Glomerular visceral epithelial cell (primary cell): ENCODE measurements at regions not wholly inside any gene's neighbourhood (a gene's known extent, or its start where the extent isn't known, plus 50 kb on each side); places are given as distances from the start of the nearest gene placed in this dataset.
"Not testable (repeated sequence)": the region's sequence is repeated elsewhere in the genome, so short reads cannot be mapped to it uniquely, and the experiment has no call there.

Experiments used
- DNase-seq: peaks from one replicate; pipeline ENCODE4 v3.0.0-alpha.2; 2016; ENCODE audit errors: extremely low spot score

DNA sequence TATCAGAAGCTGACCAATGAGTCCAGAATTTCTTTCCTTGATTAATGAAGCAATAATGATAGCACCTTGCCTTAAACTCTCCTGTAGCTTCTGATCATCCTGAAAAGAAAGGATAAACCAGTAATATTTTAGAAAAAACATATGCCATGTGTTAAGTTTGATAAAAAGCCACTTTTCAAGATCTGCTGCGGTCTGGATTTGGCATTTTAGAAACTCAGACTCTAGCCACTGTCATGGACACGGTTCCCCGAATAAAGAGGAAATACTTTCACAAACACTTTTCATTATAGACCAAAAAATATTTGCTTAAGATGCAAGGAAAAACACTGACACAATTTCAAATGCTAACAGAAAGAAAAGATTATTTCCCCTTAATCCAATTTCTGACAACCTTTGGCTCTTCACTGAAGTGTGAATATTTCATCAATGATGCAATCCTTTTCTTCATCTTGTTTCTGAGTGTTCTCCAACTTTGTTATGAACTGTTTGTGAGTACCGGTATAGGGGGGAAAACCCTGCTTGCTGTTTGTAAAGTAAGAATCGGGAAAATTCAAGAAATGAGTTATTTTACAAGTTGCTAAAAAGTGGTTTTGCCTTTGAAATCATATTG, 329.5 kb downstream of the CRPPA start:
- no peak for DNase-seq

DNA sequence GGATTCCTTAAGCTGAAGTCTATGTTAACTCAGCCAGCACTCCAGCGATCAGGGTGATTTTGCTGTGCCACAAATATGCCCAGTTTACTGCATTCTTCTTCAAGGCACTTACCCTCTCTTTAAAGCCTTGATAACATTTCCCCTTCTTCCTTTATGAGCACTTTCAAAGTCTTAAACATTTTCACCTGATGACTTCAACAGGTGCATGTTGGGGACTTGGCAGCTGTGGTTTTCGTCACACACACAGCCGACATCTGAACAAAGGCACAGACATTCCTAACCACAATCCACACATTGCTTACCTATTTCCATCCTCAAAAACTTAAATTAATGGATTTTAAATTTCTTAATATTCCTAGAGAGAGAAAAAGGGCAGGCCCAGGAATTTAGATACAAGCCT, 331.5 kb downstream of the CRPPA start:
- no peak for DNase-seq

DNA sequence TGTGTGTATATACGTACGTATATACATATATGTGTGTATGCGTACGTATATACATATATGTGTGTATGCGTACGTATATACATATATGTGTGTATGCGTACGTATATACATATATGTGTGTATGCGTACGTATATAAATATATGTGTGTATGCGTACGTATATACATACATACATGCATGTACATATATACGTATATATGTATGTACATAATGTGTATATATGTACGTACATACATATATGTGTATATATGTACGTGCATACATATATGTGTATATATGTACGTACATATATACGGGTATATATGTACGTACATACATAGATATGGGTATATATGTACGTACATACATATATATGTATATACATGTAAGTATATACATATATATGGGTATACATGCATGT, 332.1 kb downstream of the CRPPA start:
- no peak for DNase-seq

DNA sequence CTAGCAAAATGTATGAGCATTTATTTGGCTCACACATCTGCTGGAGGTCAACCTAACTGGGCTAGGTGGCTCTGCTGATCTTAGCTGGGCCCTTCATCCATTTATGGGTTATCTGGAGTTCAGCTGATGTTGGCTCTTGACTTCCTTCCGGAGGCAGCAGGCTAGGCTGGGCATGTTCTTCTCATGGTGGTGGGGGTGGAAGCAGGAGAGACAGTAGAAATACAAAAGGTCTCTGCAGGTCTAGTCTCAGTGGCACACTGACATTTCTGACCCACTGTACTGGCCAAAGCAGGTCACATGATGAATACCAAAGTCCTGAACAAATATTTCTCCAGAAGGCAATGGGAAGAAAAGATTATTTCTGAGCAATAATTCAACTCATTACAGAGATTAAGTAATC, 334.6 kb downstream of the CRPPA start:
- no peak for DNase-seq

DNA sequence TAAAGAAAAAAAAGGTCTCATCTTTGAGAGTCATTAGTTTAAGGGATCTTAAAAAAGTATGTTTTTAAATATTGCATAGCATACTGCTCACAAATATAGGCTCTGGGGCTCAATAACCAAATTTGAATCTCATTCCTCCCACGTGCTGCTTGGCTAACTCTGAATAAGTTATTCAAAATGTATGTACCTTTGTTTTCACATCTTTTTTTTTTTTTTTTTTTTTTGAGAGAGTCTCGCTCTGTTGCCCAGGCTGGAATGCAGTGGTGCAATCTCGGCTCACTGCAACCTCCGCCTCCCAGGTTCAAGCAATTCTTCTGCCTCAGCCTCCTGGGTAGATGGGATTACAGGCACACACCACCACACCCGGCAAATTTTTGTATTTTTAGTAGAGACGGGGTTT, 335.6 kb downstream of the CRPPA start:
- DNase-seq: not testable (repeated sequence)

DNA sequence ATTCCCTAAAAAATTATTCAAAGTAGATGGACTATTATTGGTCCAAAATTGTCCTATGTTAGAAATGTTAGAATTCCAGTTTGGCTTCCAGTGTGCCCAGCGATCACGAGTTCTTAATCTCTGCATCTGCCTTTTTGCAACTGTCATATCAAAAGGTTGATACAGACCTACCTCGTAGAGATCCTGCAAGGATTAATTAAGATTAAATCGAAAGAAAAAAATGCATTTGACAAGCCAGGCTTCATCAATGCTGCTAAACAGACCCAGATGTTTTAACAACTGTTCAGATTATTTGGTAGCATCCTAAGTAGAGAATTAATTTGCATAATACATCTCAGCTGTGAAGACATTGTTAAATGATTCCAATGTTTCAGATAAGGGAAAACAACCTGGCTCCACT, 336.5 kb downstream of the CRPPA start:
- no peak for DNase-seq

- no peak for DNase-seq
These were observed 337.0 kb downstream of the CRPPA start for GRCh38 chr7:16084370-16084769.

GRCh38 chr7:16083931-16084330, 337.4 kb downstream of the CRPPA start:
- peak; percentile 27 for DNase-seq

DNA sequence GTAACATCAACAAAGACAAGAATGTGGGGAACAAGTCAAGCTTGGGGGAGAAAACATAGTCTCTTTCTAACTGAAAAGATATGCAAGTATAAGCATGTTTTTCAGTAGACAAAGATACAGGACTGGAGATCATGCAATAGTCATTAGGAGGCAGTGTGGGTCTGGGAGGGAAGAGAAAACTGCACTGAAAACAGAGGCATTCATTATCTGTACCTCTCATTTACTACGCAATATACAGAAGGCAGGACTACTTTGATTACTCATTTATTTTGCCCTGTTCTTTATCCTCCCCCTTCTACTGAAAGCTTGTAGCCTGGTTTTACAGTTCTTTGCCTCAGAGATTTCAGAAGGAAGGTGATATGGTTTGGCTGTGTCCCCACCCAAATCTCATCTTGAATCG, 341.2 kb downstream of the CRPPA start:
- no peak for DNase-seq

DNA sequence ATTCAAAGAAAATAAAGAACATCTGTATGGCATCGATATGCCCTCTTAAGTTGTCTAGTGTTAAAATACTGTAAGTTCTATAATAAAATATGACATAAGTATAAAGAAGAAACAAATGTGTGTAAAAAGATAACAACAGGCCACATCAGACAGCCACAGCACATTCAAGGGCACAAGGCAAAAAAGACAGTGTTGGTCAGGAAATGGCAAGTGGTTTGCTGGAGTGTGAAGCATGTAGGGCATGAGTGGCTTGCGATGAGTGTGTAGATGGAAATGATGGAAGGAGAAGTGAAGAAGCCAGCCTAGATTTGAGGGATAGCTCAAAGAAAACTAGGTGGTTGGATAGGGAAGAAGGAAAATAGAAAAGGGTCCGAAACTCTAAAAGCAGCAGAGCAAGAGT, 341.6 kb downstream of the CRPPA start:
- DNase-seq: no peak

GRCh38 chr7:16078076-16078952, 343.0 kb downstream of the CRPPA start:
- DNase-seq: peak; percentile 60

GRCh38 chr7:16071246-16071857, 350.0 kb downstream of the CRPPA start:
- DNase-seq: peak; percentile 55

DNA sequence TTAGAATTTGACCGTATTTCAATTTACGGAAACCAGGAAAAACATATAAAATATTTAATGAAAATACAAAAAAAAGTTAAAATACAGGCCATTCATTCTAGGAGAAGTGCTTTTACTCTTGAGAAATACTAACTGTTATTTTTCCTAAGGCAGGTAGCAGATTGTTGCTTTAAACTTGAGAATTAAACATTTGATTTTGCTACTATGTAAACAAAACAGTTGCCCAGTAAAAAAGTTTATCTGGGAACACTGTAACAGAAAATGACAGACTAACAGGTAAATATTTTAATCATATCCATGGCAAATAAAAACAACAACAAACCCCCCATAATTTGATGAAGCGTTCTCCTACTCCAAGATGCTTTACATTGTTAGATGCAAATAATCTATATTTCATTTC, 350.5 kb downstream of the CRPPA start:
- no peak for DNase-seq

DNA sequence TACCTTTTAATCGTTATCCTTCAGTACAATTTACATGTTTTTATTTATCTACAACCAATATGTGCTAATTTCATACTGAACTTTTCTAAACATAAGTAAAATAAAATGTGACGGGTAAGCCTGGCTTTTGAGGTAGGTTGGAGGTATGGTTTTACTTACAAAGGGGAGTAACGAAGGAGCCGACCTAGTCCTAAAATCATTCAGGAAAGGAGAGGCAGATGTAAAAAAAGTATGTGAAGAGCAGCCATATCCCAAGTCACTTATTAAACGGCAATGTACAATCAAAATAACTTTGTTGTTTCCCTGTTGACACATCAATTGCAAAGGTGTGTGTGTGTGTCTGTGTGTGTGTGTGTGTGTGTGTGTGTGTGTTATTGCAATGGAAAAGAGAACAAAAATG, 351.3 kb downstream of the CRPPA start:
- DNase-seq: no peak

DNA sequence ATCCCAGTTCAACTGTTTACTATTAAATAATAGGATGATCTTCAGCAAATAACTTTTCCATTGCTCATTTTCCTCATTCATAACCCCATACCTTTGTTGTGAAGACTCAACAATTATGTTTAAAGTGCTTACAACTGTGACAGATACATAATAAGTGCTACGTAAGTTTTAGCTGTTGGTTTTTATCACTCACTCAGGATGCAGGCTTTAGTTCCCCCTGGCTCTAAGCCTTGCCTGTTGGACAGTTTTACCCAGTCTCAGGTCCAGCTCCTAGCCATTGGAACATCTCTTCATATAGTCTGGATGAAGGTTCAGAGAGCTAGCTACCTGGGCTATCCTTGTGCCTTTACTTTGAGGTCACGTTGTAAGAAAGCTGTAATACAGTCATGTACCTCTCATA, 353.2 kb downstream of the CRPPA start:
- no peak for DNase-seq

GRCh38 chr7:16067711-16068110, 353.6 kb downstream of the CRPPA start:
- no peak for DNase-seq

- DNase-seq: no peak
These were observed 354.4 kb downstream of the CRPPA start for GRCh38 chr7:16066805-16067459.

GRCh38 chr7:16065939-16066338, 355.4 kb downstream of the CRPPA start:
- no peak for DNase-seq

- DNase-seq: no peak
These were observed 357.3 kb downstream of the CRPPA start for GRCh38 chr7:16063716-16064675.

DNA sequence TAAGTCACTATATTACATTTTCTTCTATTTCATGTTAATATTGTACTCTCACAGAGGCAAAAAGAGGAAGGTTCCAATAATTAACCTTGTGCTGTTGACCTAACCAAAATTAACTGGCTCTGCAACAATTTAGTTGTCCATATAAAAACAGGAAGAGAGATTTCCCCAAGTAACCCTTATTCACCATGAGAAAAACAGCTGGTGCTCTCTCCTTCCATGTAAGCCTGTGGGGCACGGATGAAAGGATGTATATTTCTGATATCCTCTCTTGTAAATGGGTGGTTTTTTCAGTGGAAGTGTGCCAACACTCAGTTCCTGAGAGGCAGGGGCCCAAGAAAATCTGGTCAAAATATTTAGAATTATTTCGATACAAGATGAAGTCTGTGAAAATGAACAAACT, 358.1 kb downstream of the CRPPA start:
- no peak for DNase-seq

DNA sequence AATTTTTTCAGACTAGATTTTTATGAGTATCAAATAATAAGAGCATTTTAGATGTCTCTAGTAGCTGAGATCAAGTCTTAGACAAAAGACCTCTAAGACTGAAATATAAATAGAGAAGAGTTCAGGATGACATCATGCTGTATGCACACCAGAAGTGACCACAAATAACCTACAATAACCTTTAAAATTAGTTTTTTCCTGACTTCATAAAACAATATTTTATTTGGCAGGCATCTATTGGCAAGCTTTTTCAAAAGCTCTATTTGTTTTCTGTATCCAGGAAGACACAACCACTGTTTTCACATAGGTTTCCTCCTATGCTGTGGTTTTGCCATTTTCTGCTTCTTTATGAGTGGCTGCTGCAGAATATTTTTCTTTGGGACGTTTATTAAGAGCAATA, 359.1 kb downstream of the CRPPA start:
- DNase-seq: peak; percentile 37
